AG09309 (cell line): ENCODE measurements at regions not wholly inside any gene's neighbourhood (a gene's known extent, or its start where the extent isn't known, plus 50 kb on each side); places are given as distances from the start of the nearest gene placed in this dataset.

Source experiments
- DNase-seq: peaks from one replicate; pipeline ENCODE4 v3.0.0-alpha.2; 2010; ENCODE audit warnings: low read depth
- H3K4me3 ChIP-seq: 2 replicates; pipeline ENCODE4 v1.5.1; 2011; ENCODE audit warnings: mild to moderate bottlenecking, low read depth, low read length, moderate library complexity; ENCODE audit not compliant: control insufficient read depth
- TF ChIP-seq, protein P1 (sequence below): IDR thresholded peaks from 2 replicates; pipeline ENCODE4 v1.5.1; 2011; ENCODE audit warnings: mild to moderate bottlenecking, low read depth, low read length, inconsistent platforms; ENCODE audit not compliant: insufficient read depth, control insufficient read depth; ENCODE audit errors: missing control alignments

DNA sequence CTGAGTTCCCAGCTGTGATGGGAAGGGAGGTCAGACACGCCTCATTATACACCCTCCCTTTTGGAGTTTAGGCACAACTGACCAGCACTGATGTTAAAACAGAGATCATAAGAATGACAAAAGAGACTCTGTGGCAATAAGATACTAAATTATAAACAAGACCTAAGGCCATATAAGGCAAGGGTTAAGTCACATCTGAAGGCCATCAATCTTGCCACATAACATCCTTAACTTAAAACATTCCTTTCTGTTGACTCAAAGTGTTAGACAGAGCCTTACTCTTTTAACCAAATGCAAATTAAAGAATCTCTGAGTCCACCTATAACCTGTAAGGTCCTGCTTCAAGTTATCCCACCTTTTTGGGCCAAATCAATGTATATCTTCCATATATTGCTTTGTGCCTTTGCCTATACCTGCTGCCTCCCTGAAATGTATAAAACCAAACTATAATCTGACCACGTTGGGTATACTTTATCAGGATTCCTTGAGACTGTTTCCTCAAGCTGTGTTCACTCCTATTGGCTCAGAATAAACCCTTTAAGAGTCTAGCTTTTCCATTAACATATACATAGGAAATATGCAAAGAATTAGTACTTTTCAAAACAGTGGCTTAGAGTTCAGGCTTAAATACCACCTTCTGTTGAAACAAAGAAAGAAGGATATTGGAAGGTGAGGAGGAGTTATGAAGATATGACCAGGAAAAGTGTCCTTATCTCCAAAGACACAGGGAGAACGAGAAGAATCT, 214.4 kb upstream of the PPP1R2C start:
- TF ChIP-seq, protein P1, sequence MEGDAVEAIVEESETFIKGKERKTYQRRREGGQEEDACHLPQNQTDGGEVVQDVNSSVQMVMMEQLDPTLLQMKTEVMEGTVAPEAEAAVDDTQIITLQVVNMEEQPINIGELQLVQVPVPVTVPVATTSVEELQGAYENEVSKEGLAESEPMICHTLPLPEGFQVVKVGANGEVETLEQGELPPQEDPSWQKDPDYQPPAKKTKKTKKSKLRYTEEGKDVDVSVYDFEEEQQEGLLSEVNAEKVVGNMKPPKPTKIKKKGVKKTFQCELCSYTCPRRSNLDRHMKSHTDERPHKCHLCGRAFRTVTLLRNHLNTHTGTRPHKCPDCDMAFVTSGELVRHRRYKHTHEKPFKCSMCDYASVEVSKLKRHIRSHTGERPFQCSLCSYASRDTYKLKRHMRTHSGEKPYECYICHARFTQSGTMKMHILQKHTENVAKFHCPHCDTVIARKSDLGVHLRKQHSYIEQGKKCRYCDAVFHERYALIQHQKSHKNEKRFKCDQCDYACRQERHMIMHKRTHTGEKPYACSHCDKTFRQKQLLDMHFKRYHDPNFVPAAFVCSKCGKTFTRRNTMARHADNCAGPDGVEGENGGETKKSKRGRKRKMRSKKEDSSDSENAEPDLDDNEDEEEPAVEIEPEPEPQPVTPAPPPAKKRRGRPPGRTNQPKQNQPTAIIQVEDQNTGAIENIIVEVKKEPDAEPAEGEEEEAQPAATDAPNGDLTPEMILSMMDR, result no peak
- no peak overlapping the region for H3K4me3 ChIP-seq
- DNase-seq, result no peak

DNA sequence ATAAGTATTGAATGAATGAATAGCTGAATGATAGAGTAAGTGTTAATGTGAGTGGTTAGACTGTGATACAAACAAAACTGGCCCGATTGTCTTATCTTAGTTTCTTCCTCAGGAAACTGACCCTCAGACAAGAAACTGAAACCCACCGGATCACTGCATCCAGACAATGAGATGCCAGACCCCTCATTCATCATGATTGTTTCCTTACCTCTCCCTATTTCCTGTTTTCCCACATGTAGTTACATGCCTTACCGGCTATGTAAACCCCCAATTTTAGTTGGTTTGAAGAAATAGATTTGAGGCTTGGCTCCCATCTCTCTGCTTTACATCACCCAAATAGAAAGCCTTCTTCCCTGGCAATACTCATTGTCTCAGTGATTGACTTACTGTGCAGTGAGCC, 218.9 kb upstream of the PPP1R2C start:
- H3K4me3 ChIP-seq, result no peak overlapping the region
- DNase-seq, result no peak
- TF ChIP-seq, protein P1, result no peak

DNA sequence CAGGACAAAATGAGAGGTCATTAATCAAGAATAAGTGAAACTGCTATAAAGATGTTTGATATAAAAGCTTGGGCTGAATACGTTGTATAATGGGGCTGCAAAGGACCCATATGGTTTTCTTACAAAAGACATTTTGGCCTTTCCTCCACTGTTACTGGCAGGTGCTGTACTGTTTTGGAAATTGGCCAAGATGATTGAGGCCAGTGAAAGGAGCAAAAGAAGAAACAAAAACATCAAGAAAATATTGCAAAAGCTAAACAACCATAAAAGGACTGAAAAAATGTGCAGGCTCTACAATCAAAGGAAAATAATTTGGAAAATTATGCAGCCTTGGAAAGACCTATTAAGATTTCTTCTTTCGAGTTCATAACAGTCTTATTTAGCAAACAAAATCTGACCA, 222.2 kb upstream of the PPP1R2C start:
- DNase-seq, result no peak
- no peak overlapping the region for H3K4me3 ChIP-seq
- TF ChIP-seq, protein P1, result no peak

DNA sequence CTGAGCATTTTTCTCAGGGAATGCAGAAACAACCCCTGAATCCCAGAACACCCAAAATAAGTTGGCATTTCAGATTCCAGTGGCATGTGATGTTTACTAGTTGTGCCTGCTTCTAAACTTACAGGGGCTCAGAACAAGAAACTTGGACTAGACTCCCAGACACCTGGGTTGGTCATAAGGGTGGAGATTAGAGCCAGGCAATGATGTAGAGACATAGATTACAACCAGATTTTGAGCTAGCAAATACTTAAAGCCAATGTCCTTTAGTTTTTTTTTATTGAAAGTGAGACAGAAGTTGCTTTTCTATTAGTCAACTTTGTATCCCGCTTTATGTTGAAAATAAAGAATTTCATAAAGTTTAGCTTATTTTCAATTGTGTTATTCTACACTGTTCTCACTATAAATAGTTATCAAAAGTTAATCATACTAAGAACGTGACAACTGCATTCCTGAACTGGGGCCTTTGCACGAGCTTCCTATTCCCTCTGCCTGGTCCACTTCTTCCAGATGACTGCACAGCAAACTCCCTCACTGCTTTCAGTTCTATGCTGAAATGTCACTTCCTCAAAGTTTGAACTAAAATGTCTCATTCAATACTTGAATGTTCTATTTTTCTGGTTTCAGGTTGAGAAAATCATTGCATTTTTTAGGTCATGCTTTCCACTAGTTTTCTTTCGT, 224.7 kb upstream of the PPP1R2C start:
- no peak overlapping the region for H3K4me3 ChIP-seq
- TF ChIP-seq, protein P1, result no peak
- no peak for DNase-seq

DNA sequence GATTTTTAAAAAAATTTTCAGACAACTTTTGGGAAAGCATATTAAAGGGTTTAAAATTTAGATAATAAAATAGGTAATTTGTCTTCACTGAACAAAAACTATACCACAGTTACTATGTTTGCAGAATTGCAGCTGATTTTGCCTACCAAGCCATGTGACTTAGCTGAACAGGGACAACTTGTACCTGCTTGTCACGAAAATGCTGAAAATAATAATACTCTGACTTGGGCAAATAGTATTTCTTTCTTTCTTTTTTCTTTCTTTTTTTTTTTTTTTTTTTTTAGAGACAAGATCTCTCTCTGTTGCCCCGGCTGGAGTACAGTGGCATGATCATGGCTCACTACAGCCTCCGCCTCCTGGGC, 225.2 kb upstream of the PPP1R2C start:
- DNase-seq, result no peak
- TF ChIP-seq, protein P1, result no peak
- no peak overlapping the region for H3K4me3 ChIP-seq

DNA sequence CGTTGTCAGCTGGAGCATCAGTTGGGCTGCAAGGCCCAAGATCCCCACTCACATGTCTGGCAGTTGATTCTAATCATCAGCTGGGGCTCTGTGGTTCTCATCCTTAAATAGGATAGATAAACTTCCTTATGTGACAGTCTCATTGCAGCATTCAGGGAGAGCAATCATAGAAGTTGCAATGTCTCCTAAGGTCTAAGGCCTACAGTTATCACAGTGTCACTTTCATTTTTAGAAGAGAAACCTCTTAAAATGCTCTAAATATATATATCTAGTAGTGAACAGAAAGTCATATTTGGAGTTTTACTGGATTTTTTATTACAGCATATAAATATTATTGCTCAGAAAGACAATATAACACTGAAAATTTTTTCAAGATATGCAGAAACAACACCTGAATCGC, 226.0 kb upstream of the PPP1R2C start:
- no peak for DNase-seq
- H3K4me3 ChIP-seq, result no peak overlapping the region
- TF ChIP-seq, protein P1, result no peak
